ENCODE measurements at regions not wholly inside any gene's neighbourhood (a gene's known extent, or its start where the extent isn't known, plus 50 kb on each side); places are given as distances from the start of the nearest gene placed in this dataset.

- no peaks in the 10 kb centered on the region for H3K4me1 Mint-ChIP-seq (ENCODE audit: low read depth)
- no peaks in the 10 kb centered on the region for H3K27me3 Mint-ChIP-seq
- intact Hi-C loops (cut with micrococcal nuclease) = no loop called here
- H3K4me3 Mint-ChIP-seq = no peak overlapping the region
- H3K27ac Mint-ChIP-seq = no peak overlapping the region
- no peaks in the 10 kb centered on the region for H3K36me3 Mint-ChIP-seq (ENCODE audit: low read depth)
- no peaks in the 10 kb centered on the region for H3K9me3 Mint-ChIP-seq
Observed at GRCh38 chr5:124402144-124402581, 344.3 kb downstream of the ZNF608 start.

- no peaks in the 10 kb centered on the region for H3K4me1 Mint-ChIP-seq (ENCODE audit: low read depth)
- H3K36me3 Mint-ChIP-seq (ENCODE audit: low read depth) = no peaks in the 10 kb centered on the region
- no peak overlapping the region for H3K4me3 Mint-ChIP-seq
- no peak overlapping the region for H3K27ac Mint-ChIP-seq
- no peaks in the 10 kb centered on the region for H3K27me3 Mint-ChIP-seq
- no peaks in the 10 kb centered on the region for H3K9me3 Mint-ChIP-seq
- intact Hi-C loops (cut with micrococcal nuclease) = no loop called here
Observed at GRCh38 chr5:124401476-124402143, 344.8 kb downstream of the ZNF608 start.

GRCh38 chr5:124399426-124399961 is 346.9 kb downstream of the ZNF608 start:
- Mint-ChIP-seq H3K4me3 (no peak overlapping the region), H3K9me3 (no peaks in the 10 kb centered on the region), H3K4me1 (ENCODE audit: low read depth) (no peaks in the 10 kb centered on the region), H3K27me3 (no peaks in the 10 kb centered on the region), H3K36me3 (ENCODE audit: low read depth) (no peaks in the 10 kb centered on the region), H3K27ac (no peak overlapping the region)
- intact Hi-C loops (cut with micrococcal nuclease) = no loop called here

GRCh38 chr5:124398460-124398859 is 348.0 kb downstream of the ZNF608 start:
- no peak overlapping the region for H3K4me3 Mint-ChIP-seq
- no peaks in the 10 kb centered on the region for H3K4me1 Mint-ChIP-seq (ENCODE audit: low read depth)
- H3K9me3 Mint-ChIP-seq = no peaks in the 10 kb centered on the region
- H3K27me3 Mint-ChIP-seq = no peaks in the 10 kb centered on the region
- H3K27ac Mint-ChIP-seq = no peak overlapping the region
- no peaks in the 10 kb centered on the region for H3K36me3 Mint-ChIP-seq (ENCODE audit: low read depth)
- intact Hi-C loops (cut with micrococcal nuclease) = no loop called here

GRCh38 chr5:124397317-124397716 is 349.1 kb downstream of the ZNF608 start:
- intact Hi-C loops (cut with micrococcal nuclease) = no loop called here
- H3K4me1 Mint-ChIP-seq (ENCODE audit: low read depth) = no peaks in the 10 kb centered on the region
- H3K4me3 Mint-ChIP-seq = no peak overlapping the region
- H3K9me3 Mint-ChIP-seq = no peaks in the 10 kb centered on the region
- H3K27ac Mint-ChIP-seq = no peak overlapping the region
- H3K27me3 Mint-ChIP-seq = no peaks in the 10 kb centered on the region
- no peaks in the 10 kb centered on the region for H3K36me3 Mint-ChIP-seq (ENCODE audit: low read depth)

- intact Hi-C loops (cut with micrococcal nuclease) = no loop called here
- Mint-ChIP-seq H3K36me3 (ENCODE audit: low read depth) (no peaks in the 10 kb centered on the region), H3K9me3 (peaks cover 12% of the 10 kb centered on the region), H3K27ac (no peak overlapping the region), H3K4me1 (ENCODE audit: low read depth) (no peaks in the 10 kb centered on the region), H3K4me3 (no peak overlapping the region), H3K27me3 (no peaks in the 10 kb centered on the region)
Observed at GRCh38 chr5:124395926-124396325, 350.5 kb downstream of the ZNF608 start.

GRCh38 chr5:124395287-124395686 is 351.2 kb downstream of the ZNF608 start:
- H3K27ac Mint-ChIP-seq = no peak overlapping the region
- no peaks in the 10 kb centered on the region for H3K4me1 Mint-ChIP-seq (ENCODE audit: low read depth)
- H3K27me3 Mint-ChIP-seq = no peaks in the 10 kb centered on the region
- intact Hi-C loops (cut with micrococcal nuclease) = no loop called here
- H3K4me3 Mint-ChIP-seq = no peak overlapping the region
- no peaks in the 10 kb centered on the region for H3K36me3 Mint-ChIP-seq (ENCODE audit: low read depth)
- peaks cover 19% of the 10 kb centered on the region for H3K9me3 Mint-ChIP-seq

- Mint-ChIP-seq H3K27ac (no peak overlapping the region), H3K4me1 (ENCODE audit: low read depth) (no peaks in the 10 kb centered on the region), H3K4me3 (no peak overlapping the region), H3K36me3 (ENCODE audit: low read depth) (no peaks in the 10 kb centered on the region), H3K27me3 (no peaks in the 10 kb centered on the region), H3K9me3 (peaks cover 24% of the 10 kb centered on the region)
- intact Hi-C loops (cut with micrococcal nuclease) = no loop called here
Observed at GRCh38 chr5:124394700-124395245, 351.7 kb downstream of the ZNF608 start.

- H3K36me3 Mint-ChIP-seq (ENCODE audit: low read depth) = no peaks in the 10 kb centered on the region
- no peak overlapping the region for H3K27ac Mint-ChIP-seq
- H3K9me3 Mint-ChIP-seq = peaks cover 29% of the 10 kb centered on the region
- H3K4me3 Mint-ChIP-seq = no peak overlapping the region
- no peaks in the 10 kb centered on the region for H3K4me1 Mint-ChIP-seq (ENCODE audit: low read depth)
- intact Hi-C loops (cut with micrococcal nuclease) = no loop called here
- no peaks in the 10 kb centered on the region for H3K27me3 Mint-ChIP-seq
Observed at GRCh38 chr5:124393584-124394379, 352.7 kb downstream of the ZNF608 start.

GRCh38 chr5:124383693-124384092 is 362.7 kb downstream of the ZNF608 start:
- Mint-ChIP-seq H3K36me3 (ENCODE audit: low read depth) (no peaks in the 10 kb centered on the region), H3K4me1 (ENCODE audit: low read depth) (no peaks in the 10 kb centered on the region), H3K9me3 (peaks cover 54% of the 10 kb centered on the region), H3K4me3 (no peak overlapping the region), H3K27me3 (no peaks in the 10 kb centered on the region), H3K27ac (no peak overlapping the region)
- intact Hi-C loops (cut with micrococcal nuclease) = no loop called here

GRCh38 chr5:124377386-124377785 is 369.1 kb downstream of the ZNF608 start:
- H3K9me3 Mint-ChIP-seq = peaks cover 45% of the 10 kb centered on the region
- H3K27me3 Mint-ChIP-seq = no peaks in the 10 kb centered on the region
- no peak overlapping the region for H3K4me3 Mint-ChIP-seq
- H3K27ac Mint-ChIP-seq = no peak overlapping the region
- intact Hi-C loops (cut with micrococcal nuclease) = no loop called here
- no peaks in the 10 kb centered on the region for H3K36me3 Mint-ChIP-seq (ENCODE audit: low read depth)
- no peaks in the 10 kb centered on the region for H3K4me1 Mint-ChIP-seq (ENCODE audit: low read depth)

GRCh38 chr5:124373883-124374282 is 372.6 kb downstream of the ZNF608 start:
- Mint-ChIP-seq H3K4me3 (no peak overlapping the region), H3K9me3 (peaks cover 33% of the 10 kb centered on the region), H3K27ac (no peak overlapping the region), H3K36me3 (ENCODE audit: low read depth) (no peaks in the 10 kb centered on the region), H3K4me1 (ENCODE audit: low read depth) (no peaks in the 10 kb centered on the region), H3K27me3 (no peaks in the 10 kb centered on the region)
- intact Hi-C loops (cut with micrococcal nuclease) = no loop called here

GRCh38 chr5:124372457-124372856 is 374.0 kb downstream of the ZNF608 start:
- Mint-ChIP-seq H3K4me1 (ENCODE audit: low read depth) (no peaks in the 10 kb centered on the region), H3K27ac (no peak overlapping the region)

GRCh38 chr5:124371111-124371706 is 375.2 kb downstream of the ZNF608 start:
- no peaks in the 10 kb centered on the region for H3K36me3 Mint-ChIP-seq (ENCODE audit: low read depth)
- no peak overlapping the region for H3K4me3 Mint-ChIP-seq

More at GRCh38 chr5:124372457-124372856, 374.0 kb downstream of the ZNF608 start:
- Mint-ChIP-seq H3K36me3 (ENCODE audit: low read depth) (no peaks in the 10 kb centered on the region), H3K27me3 (no peaks in the 10 kb centered on the region), H3K4me3 (no peak overlapping the region), H3K9me3 (peaks cover 33% of the 10 kb centered on the region)
- intact Hi-C loops (cut with micrococcal nuclease) = no loop called here

More at GRCh38 chr5:124371111-124371706, 375.2 kb downstream of the ZNF608 start:
- no peaks in the 10 kb centered on the region for H3K27me3 Mint-ChIP-seq
- H3K4me1 Mint-ChIP-seq (ENCODE audit: low read depth) = no peaks in the 10 kb centered on the region
- peaks cover 21% of the 10 kb centered on the region for H3K9me3 Mint-ChIP-seq
- H3K27ac Mint-ChIP-seq = no peak overlapping the region
- intact Hi-C loops (cut with micrococcal nuclease) = no loop called here
